ENCODE measurements at regions not wholly inside any gene's neighbourhood (a gene's known extent, or its start where the extent isn't known, plus 50 kb on each side); places are given as distances from the start of the nearest gene placed in this dataset.

DNA sequence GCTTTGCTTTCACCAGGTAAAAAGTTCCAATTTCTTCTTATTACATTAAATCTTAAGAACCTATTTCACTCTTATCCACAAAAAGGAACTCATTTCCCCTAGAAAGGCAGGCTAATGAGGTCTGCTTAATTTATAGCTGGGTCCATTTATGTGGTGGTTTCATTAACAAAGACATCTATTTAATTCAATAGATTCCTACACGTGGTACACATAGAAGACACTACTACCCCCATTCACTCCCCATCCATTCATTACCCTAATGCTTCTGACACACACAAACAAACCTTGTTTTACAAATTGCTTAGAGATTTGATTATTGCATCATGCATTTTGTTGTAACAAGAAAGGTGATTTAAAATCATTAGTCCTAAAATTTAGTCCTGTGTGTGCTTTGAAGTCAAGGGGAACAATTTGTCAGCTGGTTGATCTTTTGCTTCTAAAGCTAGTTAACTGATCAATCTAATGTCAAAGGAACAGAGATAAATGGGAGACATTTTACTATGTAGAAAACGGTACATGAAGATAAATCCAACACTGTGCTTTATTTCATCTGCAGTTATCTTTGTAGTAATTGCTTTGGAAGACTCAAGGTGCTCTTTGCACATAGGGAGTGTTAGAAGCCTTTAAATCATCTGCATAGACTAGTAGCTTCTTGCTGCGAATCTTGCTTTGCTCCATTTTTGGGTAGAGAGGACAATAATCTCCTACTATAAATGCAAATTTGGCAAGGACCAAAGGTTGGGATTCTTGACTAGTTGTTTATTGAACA lies 379.2 kb downstream of the CDH11 start:
- H4K91ac ChIP-seq (ENCODE audit: insufficient read length, low read depth, low read length): no peak overlapping the region
- H2BK15ac ChIP-seq (ENCODE audit: low read depth, low read length): no peak overlapping the region
- WGBS (ENCODE audit: extremely low coverage, insufficient read length, low lambda C conversion rate): no CpG with 5 or more reads among the region's 3 CpGs
- no peak overlapping the region for H3K4ac ChIP-seq (ENCODE audit: low read depth, low read length)
- H3K23ac ChIP-seq (ENCODE audit: insufficient read length, low read depth, low read length): no peak overlapping the region
- no peak overlapping the region for H2BK5ac ChIP-seq (ENCODE audit: insufficient read length, low read length)
- no peak overlapping the region for H3K9ac ChIP-seq (ENCODE audit: extremely low read depth, insufficient read length, low read length)
- H3K27me3 ChIP-seq (ENCODE audit: insufficient read depth, low read length): no peaks in the 10 kb centered on the region
- no peak overlapping the region for H3K4me2 ChIP-seq (ENCODE audit: insufficient read depth, insufficient read length, low read length)
- no peak overlapping the region for H2AK5ac ChIP-seq (ENCODE audit: insufficient read length, low read length)
- DNase-seq: no peak
- H2BK12ac ChIP-seq (ENCODE audit: insufficient read length, low read depth, low read length): no peak overlapping the region
- H4K8ac ChIP-seq (replicated peaks; ENCODE audit: insufficient read length, low read depth, low read length): no peak overlapping the region
- Mint-ChIP-seq H3K4me1 (peaks cover 6% of the 10 kb centered on the region in 2 experiments), H3K27ac (no peak overlapping the region), H3K27me3 (ENCODE audit: low read depth) (no peaks in the 10 kb centered on the region; the same call in 1 of the 2 replicates), H3K4me3 (no peak overlapping the region), H3K36me3 (ENCODE audit: insufficient read depth in 1 of 3, low read depth in 3 of 3) (peaks cover 0 to 6% (median 0%) of the 10 kb centered on the region in 3 experiments; a peak in 1 of 7 replicates), H3K9me3 (peaks cover 2% of the 10 kb centered on the region in 2 experiments; a peak in 2 of 5 replicates)
- no peak overlapping the region for H3K56ac ChIP-seq (ENCODE audit: insufficient read length, low read depth, low read length)
- H3T11ph ChIP-seq (ENCODE audit: low read length): no peak overlapping the region
- no peaks in the 10 kb centered on the region for H3K4me1 ChIP-seq (ENCODE audit: insufficient read depth, low read length)
- no peaks in the 10 kb centered on the region for H3K9me3 ChIP-seq (ENCODE audit: control insufficient read depth, low read depth, low read length)
- H3K14ac ChIP-seq (ENCODE audit: insufficient read depth, low read length): no peak overlapping the region
- H3K79me1 ChIP-seq (ENCODE audit: insufficient read depth, low read depth, low read length, poor library complexity, severe bottlenecking): no peaks in the 10 kb centered on the region
- no peak overlapping the region for H3K18ac ChIP-seq (ENCODE audit: insufficient read length, low read depth, low read length)
- no peaks in the 10 kb centered on the region for H4K20me1 ChIP-seq (ENCODE audit: control insufficient read depth, insufficient read depth, insufficient read length)
- no peak overlapping the region for H2BK120ac ChIP-seq (ENCODE audit: low read depth, low read length, poor library complexity, severe bottlenecking)
- no peaks in the 10 kb centered on the region for H3K79me2 ChIP-seq (ENCODE audit: insufficient read depth, low read length)
- H2AFZ ChIP-seq (ENCODE audit: low read length): no peak overlapping the region
- no peak overlapping the region for H4K5ac ChIP-seq (ENCODE audit: insufficient read length, low read depth, low read length)
- TF ChIP-seq, protein P1, sequence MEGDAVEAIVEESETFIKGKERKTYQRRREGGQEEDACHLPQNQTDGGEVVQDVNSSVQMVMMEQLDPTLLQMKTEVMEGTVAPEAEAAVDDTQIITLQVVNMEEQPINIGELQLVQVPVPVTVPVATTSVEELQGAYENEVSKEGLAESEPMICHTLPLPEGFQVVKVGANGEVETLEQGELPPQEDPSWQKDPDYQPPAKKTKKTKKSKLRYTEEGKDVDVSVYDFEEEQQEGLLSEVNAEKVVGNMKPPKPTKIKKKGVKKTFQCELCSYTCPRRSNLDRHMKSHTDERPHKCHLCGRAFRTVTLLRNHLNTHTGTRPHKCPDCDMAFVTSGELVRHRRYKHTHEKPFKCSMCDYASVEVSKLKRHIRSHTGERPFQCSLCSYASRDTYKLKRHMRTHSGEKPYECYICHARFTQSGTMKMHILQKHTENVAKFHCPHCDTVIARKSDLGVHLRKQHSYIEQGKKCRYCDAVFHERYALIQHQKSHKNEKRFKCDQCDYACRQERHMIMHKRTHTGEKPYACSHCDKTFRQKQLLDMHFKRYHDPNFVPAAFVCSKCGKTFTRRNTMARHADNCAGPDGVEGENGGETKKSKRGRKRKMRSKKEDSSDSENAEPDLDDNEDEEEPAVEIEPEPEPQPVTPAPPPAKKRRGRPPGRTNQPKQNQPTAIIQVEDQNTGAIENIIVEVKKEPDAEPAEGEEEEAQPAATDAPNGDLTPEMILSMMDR (conservative IDR thresholded peaks at IDR 0.05): no peak
- no peak overlapping the region for H3K27ac ChIP-seq (ENCODE audit: insufficient read length, low read depth, low read length)
- H2BK20ac ChIP-seq (ENCODE audit: low read depth, low read length, poor library complexity, severe bottlenecking): no peak overlapping the region
- no peaks in the 10 kb centered on the region for H3K23me2 ChIP-seq (ENCODE audit: insufficient read length, low read depth, low read length, poor library complexity, severe bottlenecking)

Measured in H9 (cell line).